GM12891 (cell line): ENCODE measurements at regions not wholly inside any gene's neighbourhood (a gene's known extent, or its start where the extent isn't known, plus 50 kb on each side); places are given as distances from the start of the nearest gene placed in this dataset.

ENCODE experiments used
- PAX5 ChIP-seq: IDR thresholded peaks from 2 replicates; pipeline ENCODE4 v1.6.1; 2011; ENCODE audit warnings: low read length, moderate library complexity, mild to moderate bottlenecking; ENCODE audit not compliant: insufficient read depth, severe bottlenecking
- POLR2A ChIP-seq: IDR thresholded peaks from 2 replicates; pipeline ENCODE4 v1.6.1; 2011; ENCODE audit warnings: low read depth, low read length, control low read depth
- TAF1 ChIP-seq: IDR thresholded peaks from 2 replicates; pipeline ENCODE4 v1.6.1; 2011; ENCODE audit warnings: low read depth, low read length, control low read depth

GRCh38 chr4:164483711-164484110, 270.2 kb upstream of the SMIM31 start:
- TF ChIP-seq POLR2A, result no peak
- TF ChIP-seq PAX5, result no peak
- TF ChIP-seq TAF1, result no peak
